Amygdala (tissue), 56 donors: ENCODE measurements at regions not wholly inside any gene's neighbourhood (a gene's known extent, or its start where the extent isn't known, plus 50 kb on each side); places are given as distances from the start of the nearest gene placed in this dataset.

ENCODE experiments used
- DNase-seq, 56 donors: peaks; one replicate each; lab custom pipeline; 2025; lab: John Stamatoyannopoulos, UW

DNA sequence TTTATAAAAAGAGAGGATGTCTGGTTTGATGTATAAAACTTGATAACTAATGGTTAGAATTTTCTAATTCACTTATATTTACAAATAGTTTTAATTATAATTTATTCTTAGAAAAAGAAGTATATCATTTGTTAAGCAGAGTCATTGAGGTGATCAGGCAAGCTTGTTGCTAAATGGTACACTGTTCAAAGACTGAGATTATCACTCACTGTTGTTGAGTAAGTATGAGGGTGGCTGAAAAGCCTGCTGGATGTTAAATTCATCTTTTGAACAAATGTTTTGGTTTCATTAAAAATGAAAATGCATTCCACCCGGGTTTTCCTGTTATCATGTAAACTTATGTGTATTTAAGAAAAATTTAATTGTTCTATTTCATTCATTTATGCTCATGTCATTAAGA is 451.8 kb downstream of the ADAMTS20 start:
- DNase-seq: no peak

DNA sequence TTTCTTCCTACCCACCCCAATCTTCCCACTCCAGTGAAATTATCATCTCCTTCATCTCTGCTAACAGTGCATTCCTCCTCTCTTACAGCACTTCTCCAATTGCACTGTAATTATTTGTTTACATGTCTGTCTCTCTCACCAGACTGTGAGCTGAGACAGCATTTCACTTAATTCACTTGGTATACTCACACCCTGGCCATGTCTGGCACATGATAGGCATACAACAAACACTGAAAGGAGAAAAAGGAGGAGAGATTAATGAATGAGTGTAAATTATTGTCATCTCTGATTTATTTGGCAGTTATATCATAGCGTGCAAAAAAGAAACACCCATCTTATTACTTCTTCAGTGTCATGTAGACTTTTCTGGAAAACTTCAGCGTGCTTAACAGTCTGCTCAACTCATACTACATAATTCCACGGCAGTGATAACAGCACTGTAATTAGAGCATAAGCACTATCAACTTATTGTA is 452.3 kb downstream of the ADAMTS20 start:
- DNase-seq: no peak

GRCh38 chr12:43098766-43099550 is 453.0 kb downstream of the ADAMTS20 start:
- DNase-seq: no peak

GRCh38 chr12:43098071-43098470 is 453.9 kb downstream of the ADAMTS20 start:
- no peak for DNase-seq

- no peak for DNase-seq
Observed at GRCh38 chr12:43097471-43097870, 454.5 kb downstream of the ADAMTS20 start.

DNA sequence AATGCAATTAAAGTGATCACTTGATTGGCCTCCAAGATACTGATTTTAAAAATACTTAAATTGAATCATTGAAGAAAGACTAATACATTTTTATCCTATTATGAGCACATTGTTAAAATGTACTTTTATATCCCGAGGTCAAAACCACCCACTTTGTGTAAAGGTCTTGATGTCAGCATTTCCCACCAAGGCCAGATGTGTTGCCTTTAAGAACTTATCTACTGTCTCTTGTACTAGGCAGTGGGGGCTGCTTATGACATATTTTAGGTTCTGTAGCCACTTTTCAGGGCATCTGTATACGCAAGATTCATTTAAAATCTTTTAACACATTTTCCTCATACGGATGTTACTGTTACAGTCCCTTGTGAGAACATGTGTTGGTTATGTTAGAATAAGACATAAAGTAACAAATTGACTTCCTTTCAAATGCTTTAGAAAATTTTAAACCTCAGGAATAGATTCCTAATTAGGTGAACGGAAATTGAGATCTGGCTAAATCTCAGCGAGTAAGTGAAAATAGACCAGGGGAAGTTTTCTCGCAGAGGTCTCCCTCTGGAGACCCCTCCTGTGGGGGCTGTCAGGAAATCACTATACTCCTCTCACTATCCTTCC is 456.2 kb downstream of the ADAMTS20 start:
- DNase-seq: no peak

GRCh38 chr12:43094886-43095575 is 457.0 kb downstream of the ADAMTS20 start:
- DNase-seq: no peak

- DNase-seq: no peak
Observed at GRCh38 chr12:43090981-43091380, 461.0 kb downstream of the ADAMTS20 start.

DNA sequence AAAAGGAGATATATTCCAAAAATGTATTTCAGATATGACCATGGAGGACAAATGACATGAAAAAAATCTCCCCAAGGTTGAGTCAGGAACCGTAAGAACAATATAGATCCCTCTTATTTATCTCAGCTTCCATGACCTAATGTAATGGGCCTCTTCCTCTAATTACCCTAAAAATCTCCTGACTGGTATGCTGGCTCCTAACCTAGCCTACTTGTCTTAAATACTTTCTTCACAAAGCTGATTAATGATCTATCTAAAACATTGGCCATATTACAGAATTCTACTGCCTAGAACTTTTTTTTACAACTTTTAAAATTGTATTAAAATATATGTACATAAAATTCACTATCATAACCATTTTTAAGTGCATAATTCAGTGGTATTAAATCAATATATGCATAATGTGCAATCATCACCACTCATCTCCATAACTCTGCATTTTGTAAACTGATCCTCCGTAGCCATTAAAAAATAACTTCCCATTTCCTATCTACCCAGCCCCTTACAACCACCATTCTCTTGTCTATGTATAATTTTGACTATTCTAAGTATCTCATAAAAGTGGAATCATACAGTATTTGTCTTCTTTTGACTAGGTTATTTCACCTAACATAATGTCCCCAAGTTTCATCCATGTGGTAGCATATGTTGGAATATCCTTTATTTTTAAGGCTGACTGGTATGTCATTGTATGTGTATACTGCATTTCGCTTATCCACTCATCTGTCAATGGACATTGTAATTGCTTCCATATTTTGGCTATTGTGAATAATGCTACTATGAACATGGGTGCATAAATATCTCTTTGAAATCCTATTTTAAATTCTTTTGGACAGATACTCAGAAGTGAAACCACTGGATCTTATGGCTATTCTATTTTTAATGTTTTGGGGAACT is 464.6 kb downstream of the ADAMTS20 start:
- no peak for DNase-seq

DNA sequence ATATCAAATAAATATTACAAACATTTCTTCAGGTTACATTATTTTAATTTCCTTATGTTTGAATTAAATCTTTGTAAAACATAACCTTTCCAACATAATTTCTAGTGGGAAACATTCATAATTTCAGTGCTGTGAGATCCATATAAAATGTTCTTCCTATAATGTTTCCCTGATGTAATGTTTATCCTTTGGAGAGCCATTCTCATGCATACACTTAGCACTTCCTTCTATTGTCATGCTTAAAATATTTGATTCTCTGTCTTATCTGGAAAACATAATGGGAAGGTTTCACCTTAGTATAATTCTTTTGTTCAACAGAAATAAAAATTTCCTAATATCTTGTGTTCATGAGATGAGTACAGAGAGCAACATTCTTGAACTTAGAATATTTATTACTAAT is 472.5 kb downstream of the ADAMTS20 start:
- no peak for DNase-seq

DNA sequence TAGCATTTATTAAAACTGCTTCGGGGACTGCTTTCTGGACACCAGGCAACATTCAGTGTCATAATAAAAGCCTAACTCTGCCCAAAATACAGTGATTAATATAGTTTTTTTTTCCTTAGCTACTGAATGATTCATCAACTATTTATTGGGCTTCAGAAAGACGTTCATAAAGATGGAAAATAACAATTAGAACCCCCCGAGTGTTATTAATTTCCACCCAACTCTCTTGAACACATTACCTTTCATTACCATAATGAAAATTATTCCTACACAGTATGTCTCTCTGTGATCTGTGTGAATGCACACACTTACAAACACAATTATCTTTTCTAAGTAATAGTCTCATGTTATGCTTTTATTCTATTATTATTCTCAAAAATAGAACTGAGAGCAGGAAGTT is 473.0 kb downstream of the ADAMTS20 start:
- no peak for DNase-seq

DNA sequence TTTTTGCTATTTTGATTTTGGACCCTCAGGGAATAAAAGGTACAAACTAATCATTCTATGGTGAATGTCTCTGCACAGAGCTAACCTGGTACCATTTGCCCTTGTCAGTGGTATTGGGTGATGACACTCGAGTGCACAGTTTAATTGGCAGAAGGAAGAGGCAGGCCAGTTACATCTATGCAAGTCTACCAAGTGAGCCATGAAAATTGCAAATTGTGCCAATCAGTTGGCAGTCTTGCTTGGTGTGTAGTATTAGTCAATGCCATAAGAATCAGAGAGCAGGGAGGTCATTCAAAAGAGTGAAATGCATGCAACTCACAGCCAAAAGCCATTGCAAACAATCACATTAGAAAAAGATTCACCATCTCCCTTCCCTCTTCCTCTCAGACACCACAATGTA is 479.6 kb downstream of the ADAMTS20 start:
- DNase-seq: no peak

GRCh38 chr12:43069768-43070221 is 480.2 kb upstream of the PRICKLE1 start:
- DNase-seq: no peak

DNA sequence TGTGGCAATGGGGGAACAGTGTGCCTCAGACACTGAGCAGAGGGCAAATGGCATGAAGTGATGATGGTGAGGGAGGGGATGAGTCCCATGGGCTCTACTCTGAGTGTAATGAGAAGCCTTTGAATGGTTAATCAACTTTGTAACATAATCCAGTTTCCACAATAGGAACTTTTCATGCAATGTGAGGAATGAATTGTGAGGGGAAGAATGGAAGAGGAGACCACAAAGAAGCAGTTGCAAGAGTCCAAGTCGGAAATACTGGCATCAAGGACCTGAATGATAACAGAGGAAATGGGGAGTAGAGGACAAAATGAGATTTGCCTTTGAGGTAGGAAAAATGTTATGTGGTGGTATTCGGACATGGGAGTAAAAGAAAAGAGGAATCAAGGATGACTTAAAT is 476.9 kb upstream of the PRICKLE1 start:
- no peak for DNase-seq

DNA sequence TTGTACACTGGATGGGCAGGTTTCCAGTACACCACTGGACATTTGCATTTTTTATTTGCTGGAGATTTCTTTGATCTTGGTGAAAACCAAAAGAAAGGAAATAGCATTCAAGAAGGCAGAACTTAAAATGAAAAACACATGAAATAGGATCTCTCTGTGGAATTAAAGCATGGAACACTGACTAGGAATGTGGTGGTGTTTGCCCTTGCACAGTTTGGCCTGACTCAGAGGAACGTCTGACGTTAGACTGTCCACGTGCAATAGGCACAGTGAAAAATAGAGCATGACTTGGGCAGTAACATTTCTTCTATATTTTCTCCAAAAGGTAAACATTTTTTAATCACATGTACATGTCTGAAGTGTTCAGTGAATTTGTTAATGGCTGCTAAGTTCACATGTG is 474.1 kb upstream of the PRICKLE1 start:
- DNase-seq: no peak

- no peak for DNase-seq
Observed at GRCh38 chr12:43062201-43062895, 472.8 kb upstream of the PRICKLE1 start.

- no peak for DNase-seq
Observed at GRCh38 chr12:43060742-43061141, 471.2 kb upstream of the PRICKLE1 start.

DNA sequence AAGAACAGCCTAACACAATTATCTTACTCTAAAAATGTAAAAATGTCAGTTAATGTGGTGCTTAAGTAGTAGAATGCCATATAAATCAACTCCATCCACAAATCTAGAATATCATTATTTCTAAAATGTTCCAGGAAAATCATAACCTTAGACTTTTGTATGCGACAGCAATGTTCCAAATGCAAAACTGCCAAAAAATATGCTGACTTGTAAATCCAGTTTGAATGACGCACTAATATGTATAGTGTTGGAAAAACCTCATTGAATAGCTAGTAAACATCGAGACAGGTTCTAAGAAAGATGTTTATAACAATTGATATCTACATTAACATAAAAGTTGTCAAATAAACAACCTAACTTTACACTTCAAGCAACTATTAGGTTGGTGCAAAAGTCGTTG is 469.1 kb upstream of the PRICKLE1 start:
- DNase-seq: no peak

- DNase-seq: no peak
Observed at GRCh38 chr12:43057566-43057965, 468.0 kb upstream of the PRICKLE1 start.

- no peak for DNase-seq
Observed at GRCh38 chr12:43054085-43054484, 464.5 kb upstream of the PRICKLE1 start.
